ENCODE measurements at regions not wholly inside any gene's neighbourhood (a gene's known extent, or its start where the extent isn't known, plus 50 kb on each side); places are given as distances from the start of the nearest gene placed in this dataset.

DNA sequence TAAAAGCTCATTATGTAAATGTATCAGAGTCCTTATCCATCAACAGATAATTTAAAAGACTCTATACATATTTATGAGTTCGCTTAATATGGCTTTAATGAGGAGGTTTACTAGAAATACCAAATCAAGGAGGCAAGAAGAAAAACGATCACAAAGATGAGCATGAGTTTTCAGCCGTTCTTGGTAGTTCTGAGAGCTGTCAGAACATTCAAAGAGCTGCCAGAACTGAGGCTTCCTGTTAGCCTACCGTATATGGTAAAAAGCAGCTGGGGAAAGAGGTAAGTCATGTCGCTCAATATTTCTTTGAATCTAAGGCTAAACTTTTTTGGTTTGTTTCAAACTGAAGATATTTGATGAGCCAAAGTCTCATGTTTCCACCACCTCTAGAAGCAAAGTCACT is 115.3 kb upstream of the PLXNC1 start:
- no peak overlapping the region for H3K27ac ChIP-seq
- TF ChIP-seq, protein P1, sequence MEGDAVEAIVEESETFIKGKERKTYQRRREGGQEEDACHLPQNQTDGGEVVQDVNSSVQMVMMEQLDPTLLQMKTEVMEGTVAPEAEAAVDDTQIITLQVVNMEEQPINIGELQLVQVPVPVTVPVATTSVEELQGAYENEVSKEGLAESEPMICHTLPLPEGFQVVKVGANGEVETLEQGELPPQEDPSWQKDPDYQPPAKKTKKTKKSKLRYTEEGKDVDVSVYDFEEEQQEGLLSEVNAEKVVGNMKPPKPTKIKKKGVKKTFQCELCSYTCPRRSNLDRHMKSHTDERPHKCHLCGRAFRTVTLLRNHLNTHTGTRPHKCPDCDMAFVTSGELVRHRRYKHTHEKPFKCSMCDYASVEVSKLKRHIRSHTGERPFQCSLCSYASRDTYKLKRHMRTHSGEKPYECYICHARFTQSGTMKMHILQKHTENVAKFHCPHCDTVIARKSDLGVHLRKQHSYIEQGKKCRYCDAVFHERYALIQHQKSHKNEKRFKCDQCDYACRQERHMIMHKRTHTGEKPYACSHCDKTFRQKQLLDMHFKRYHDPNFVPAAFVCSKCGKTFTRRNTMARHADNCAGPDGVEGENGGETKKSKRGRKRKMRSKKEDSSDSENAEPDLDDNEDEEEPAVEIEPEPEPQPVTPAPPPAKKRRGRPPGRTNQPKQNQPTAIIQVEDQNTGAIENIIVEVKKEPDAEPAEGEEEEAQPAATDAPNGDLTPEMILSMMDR (conservative IDR thresholded peaks at IDR 0.05) = no peak

DNA sequence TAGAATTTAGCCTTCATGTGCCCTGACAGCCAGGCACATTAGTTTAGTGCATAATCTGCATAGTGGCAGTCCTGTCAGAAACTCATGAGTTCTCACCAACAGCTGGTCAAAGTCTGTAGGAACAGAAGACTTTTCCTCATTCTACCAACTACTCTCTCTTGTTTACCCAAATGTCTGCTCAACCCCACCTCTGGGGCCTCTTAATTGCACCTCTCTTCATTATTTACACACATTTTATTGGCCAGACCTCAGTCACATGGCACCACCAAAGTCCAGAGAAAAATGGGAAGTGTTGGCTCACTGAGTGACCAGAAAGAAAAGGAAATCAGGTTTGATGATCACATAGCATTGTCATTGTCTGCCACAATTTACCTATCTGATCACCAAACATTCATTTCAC is 114.6 kb upstream of the PLXNC1 start:
- no peak overlapping the region for H3K27ac ChIP-seq
- TF ChIP-seq, protein P1 (conservative IDR thresholded peaks at IDR 0.05) = no peak

DNA sequence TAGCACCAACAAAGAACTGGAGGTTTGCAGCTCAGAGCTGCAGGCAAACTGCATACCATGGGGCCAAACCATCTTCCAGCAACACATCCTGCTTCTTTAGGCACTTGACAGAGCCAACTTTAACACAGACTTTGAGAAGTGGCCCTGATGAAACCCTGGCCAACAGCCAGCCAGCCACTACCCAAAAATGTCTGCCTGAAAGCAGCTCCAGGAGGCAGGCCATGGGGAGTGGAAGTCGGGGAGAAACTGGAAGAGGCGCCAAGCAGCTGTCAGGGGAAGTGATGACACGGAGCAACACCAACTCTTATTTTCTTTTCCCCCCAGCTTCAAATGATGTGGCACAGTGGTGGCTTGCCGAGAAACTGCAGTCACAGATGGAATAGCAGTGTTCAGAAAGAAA is 110.9 kb upstream of the PLXNC1 start:
- TF ChIP-seq, protein P1 (conservative IDR thresholded peaks at IDR 0.05) = no peak
- H3K27ac ChIP-seq = no peak overlapping the region

DNA sequence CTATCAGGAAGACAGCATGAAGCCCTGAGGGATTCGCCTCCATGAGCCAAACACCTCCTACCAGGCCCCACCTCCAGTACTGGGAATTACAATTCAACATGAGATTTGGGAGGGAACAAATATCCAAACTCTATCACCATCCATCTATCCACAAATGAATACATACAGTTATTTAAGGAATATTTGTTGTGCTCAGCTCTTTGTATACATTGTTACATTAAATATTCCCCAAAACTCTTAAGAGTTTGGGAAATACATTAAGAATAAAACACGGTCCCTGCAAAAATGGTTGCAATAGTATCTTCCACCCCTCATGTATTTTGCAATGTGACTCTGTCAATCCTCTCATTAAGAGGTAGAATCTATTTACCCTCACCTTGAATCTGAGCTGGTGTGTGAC is 109.8 kb upstream of the PLXNC1 start:
- H3K27ac ChIP-seq = no peak overlapping the region
- TF ChIP-seq, protein P1 (conservative IDR thresholded peaks at IDR 0.05) = no peak

DNA sequence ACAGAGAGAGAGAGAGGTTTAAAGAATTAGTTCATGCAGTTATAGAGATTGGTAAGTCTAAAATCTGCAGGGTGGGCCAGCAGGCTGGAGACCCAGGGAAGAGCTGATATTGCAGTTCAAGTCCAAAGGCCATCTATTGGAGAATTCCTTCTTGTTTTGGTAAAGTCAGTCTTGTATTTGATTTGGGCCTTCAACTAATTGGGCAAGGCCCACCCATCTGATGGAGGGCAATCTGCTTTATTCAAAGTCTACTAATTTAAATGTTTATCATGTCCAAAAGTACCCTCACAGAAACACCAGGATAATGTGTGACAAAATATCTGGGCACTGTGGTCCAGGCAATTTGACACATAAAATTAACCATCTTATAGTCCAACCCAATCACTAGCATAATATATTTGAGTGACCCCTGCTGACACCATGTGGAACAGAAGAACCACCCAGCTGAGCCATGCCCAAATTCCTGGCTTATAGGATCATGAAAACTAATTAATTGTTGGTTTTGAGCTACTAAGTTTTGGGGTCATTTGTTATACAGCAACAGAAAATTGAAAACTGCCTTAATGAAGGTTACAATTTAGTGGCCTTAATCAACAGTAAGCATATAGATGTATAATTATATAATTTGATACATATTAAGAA is 109.1 kb upstream of the PLXNC1 start:
- TF ChIP-seq, protein P1 (conservative IDR thresholded peaks at IDR 0.05) = no peak
- H3K27ac ChIP-seq = no peak overlapping the region

DNA sequence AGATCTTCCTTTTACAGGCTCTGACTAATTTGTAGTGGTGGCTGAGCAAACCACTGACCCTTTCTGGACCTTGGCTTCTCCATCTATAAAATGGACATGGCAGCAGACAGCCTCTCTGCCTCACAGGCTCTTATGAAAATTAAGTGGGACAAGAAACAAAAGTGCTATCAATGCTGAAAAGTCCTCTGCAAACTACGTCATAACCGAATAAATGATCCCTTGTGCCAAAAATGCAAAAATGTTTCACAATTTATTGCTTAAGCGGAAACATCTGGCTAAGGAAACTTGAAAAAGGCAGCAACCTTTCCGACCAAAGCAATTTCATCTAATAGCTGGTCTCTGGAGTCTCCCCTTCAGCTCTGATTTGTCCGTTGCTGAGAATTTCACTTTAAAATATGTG is 108.5 kb upstream of the PLXNC1 start:
- TF ChIP-seq, protein P1 (conservative IDR thresholded peaks at IDR 0.05) = no peak
- H3K27ac ChIP-seq = no peak overlapping the region

DNA sequence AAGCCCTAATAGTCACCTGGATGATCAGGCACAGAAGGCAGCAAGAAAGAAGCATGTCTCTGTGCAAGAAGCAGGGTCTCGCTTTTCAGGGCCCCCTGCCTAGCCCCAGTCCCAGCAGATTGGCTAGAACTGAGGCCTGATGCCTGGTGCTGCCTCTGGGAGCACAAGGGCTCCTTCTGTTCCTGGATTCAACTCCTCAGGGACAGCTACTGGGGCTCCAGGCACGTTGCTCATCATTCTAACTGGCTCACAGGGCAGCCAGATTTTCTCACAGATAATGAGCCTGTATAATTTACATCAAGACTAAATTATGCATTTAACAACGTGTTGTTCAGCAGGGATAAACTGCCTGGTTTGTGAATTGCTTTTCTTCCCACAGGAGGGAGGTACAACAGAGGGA is 106.5 kb upstream of the PLXNC1 start:
- no peak overlapping the region for H3K27ac ChIP-seq
- TF ChIP-seq, protein P1 (conservative IDR thresholded peaks at IDR 0.05) = no peak
